ENCODE measurements at regions not wholly inside any gene's neighbourhood (a gene's known extent, or its start where the extent isn't known, plus 50 kb on each side); places are given as distances from the start of the nearest gene placed in this dataset.

DNA sequence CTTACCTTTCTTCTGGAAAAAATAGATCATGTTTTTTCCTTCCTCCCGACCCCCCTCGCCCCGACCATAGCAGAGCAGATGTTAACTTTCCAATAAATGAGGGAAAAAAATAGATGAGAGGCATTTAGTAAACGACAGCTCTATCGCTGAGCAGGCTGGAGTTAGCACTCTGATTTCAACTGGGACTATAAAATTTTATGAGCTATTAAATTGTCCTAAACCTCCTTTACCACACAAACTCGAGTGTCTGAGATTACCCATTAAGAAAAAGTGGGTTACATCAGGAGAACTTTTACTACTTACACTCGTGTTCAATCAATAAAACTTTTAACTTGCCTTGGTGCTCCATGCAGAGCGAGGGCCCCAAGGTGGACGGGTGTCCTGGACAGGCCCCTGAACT is 59.8 kb upstream of the RNU6ATAC start:
- TF ChIP-seq CTCF (IDR thresholded peaks at IDR 0.05) (no peak), POLR2A (IDR thresholded peaks at IDR 0.05) (no peak)

Measured in testis (tissue), 2 donors.